ACHN (cell line): ENCODE measurements at regions not wholly inside any gene's neighbourhood (a gene's known extent, or its start where the extent isn't known, plus 50 kb on each side); places are given as distances from the start of the nearest gene placed in this dataset.

Experiments used
- DNase-seq: peaks from one replicate; pipeline ENCODE4 v3.0.0-alpha.2; 2015
- in situ Hi-C: cut with HindIII; loops from 2 replicates; pipeline ENCODE4 v1.10.0; 2017; ENCODE audit warnings: low sequenced_read_pairs, low pct_ligation_motif_present, low pct_unique_long_range_greater_than_20kb

GRCh38 chr10:127797339-127797738 lies 60.4 kb downstream of the FOXI2 start:
- DNase-seq = peak; percentile 30
- in situ Hi-C loops = no loop called here

- DNase-seq = no peak
- in situ Hi-C loops = no loop called here
Observed at GRCh38 chr10:127798111-127798510, 61.1 kb downstream of the FOXI2 start.

- in situ Hi-C loops = no loop called here
- DNase-seq = no peak
Observed at GRCh38 chr10:127801302-127801701, 64.3 kb downstream of the FOXI2 start.

- in situ Hi-C loops = no loop called here
- DNase-seq = no peak
Observed at GRCh38 chr10:127802531-127803095, 65.6 kb downstream of the FOXI2 start.

GRCh38 chr10:127804696-127805095 lies 67.7 kb downstream of the FOXI2 start:
- no peak for DNase-seq
- in situ Hi-C loops = no loop called here

GRCh38 chr10:127805950-127806349 lies 69.0 kb downstream of the FOXI2 start:
- DNase-seq = no peak
- in situ Hi-C loops = no loop called here

GRCh38 chr10:127812041-127812440 lies 75.1 kb downstream of the FOXI2 start:
- DNase-seq = no peak
- in situ Hi-C loops = no loop called here

- in situ Hi-C loops = no loop called here
- DNase-seq = peak; percentile 36
Observed at GRCh38 chr10:127813290-127813689, 76.3 kb downstream of the FOXI2 start.

GRCh38 chr10:127815147-127815546 lies 77.6 kb downstream of the CLRN3 start:
- in situ Hi-C loops = no loop called here

GRCh38 chr10:127824826-127825225 lies 67.9 kb downstream of the CLRN3 start:
- in situ Hi-C loops = no loop called here
- DNase-seq = no peak

More at GRCh38 chr10:127815147-127815546, 77.6 kb downstream of the CLRN3 start:
- DNase-seq = no peak

GRCh38 chr10:127826154-127826725 lies 66.5 kb downstream of the CLRN3 start:
- in situ Hi-C loops = no loop called here
- no peak for DNase-seq

- no peak for DNase-seq
- in situ Hi-C loops = no loop called here
Observed at GRCh38 chr10:127827354-127828140, 65.2 kb downstream of the CLRN3 start.
